Fibroblast of lung (primary cell): ENCODE measurements at regions not wholly inside any gene's neighbourhood (a gene's known extent, or its start where the extent isn't known, plus 50 kb on each side); places are given as distances from the start of the nearest gene placed in this dataset.

Experiments
- EZH2 ChIP-seq: IDR thresholded peaks from 2 replicates; pipeline ENCODE4 v1.5.1; 2012; ENCODE audit warnings: low read length, control low read depth, mild to moderate bottlenecking; ENCODE audit errors: missing control alignments
- TF ChIP-seq, protein P1 (sequence below), 2 donors: IDR thresholded peaks in 1 of 2; conservative IDR thresholded peaks in 1 of 2; 1 replicate in 1 of 2; 2 replicates in 1 of 2; pipeline ENCODE4 v1.5.1; 2011 to 2012; ENCODE audit warnings: low read length in 2 of 2, control low read depth in 1 of 2, inconsistent platforms in 1 of 2, low read depth in 1 of 2, mild to moderate bottlenecking in 1 of 2

DNA sequence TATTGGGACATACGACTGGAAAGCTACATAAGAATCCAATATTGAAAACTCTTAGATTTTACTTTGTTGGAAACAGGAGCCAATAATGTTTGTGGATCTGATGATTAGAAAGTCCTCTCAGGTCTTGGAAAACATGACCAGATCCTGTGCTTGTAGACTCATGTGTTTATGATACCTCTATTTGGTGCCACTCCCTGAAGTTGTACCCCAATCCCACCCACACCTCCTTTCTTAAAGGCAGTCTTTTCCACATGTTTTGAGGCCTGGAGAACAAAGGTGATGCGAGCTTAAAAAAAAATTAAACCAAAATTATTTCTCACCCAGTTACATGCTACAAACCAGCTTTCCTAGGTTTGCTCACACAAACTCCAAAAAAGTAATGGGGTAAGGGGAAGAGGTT lies 262.7 kb downstream of the PTTG2 start:
- TF ChIP-seq, protein P1, sequence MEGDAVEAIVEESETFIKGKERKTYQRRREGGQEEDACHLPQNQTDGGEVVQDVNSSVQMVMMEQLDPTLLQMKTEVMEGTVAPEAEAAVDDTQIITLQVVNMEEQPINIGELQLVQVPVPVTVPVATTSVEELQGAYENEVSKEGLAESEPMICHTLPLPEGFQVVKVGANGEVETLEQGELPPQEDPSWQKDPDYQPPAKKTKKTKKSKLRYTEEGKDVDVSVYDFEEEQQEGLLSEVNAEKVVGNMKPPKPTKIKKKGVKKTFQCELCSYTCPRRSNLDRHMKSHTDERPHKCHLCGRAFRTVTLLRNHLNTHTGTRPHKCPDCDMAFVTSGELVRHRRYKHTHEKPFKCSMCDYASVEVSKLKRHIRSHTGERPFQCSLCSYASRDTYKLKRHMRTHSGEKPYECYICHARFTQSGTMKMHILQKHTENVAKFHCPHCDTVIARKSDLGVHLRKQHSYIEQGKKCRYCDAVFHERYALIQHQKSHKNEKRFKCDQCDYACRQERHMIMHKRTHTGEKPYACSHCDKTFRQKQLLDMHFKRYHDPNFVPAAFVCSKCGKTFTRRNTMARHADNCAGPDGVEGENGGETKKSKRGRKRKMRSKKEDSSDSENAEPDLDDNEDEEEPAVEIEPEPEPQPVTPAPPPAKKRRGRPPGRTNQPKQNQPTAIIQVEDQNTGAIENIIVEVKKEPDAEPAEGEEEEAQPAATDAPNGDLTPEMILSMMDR (conservative IDR thresholded peaks at IDR 0.05 in 1 of 2, IDR thresholded peaks at IDR 0.05 in 1 of 2; ENCODE audit: low read depth in 1 of 2, low read length in 2 of 2), result no peak
- no peak for TF ChIP-seq EZH2
